OCI-LY1 (cell line): ENCODE measurements at regions not wholly inside any gene's neighbourhood (a gene's known extent, or its start where the extent isn't known, plus 50 kb on each side); places are given as distances from the start of the nearest gene placed in this dataset.

ENCODE experiments used
- H2AFZ ChIP-seq: fragments of 200-600 bp; sonication (generic), shearing (Covaris generic); 2 replicates; pipeline ENCODE4 v1.6.0; 2014; ENCODE audit warnings: antibody characterized with exemption, mild to moderate bottlenecking, low read length
- H3F3A ChIP-seq: fragments of 200-600 bp; sonication (generic), shearing (Covaris generic); 2 replicates; pipeline ENCODE4 v1.6.0; 2014; ENCODE audit warnings: mild to moderate bottlenecking, antibody characterized with exemption, low read length, moderate library complexity; ENCODE audit not compliant: insufficient read depth
- H3K27ac ChIP-seq: fragments of 200-600 bp; sonication (generic); 2 replicates; pipeline ENCODE4 v1.5.1; 2014; ENCODE audit warnings: low read length, mixed run types, mild to moderate bottlenecking, low read depth; ENCODE audit not compliant: poor library complexity, severe bottlenecking
- H3K27me3 ChIP-seq: fragments of 200-600 bp; sonication (generic); 2 replicates; pipeline ENCODE4 v1.6.0; 2014; ENCODE audit warnings: antibody characterized with exemption, mild to moderate bottlenecking, low read length, moderate library complexity; ENCODE audit not compliant: insufficient read depth
- H3K36me3 ChIP-seq: fragments of 200-600 bp; sonication (generic); 2 replicates; pipeline ENCODE4 v1.6.1; 2014; ENCODE audit warnings: mild to moderate bottlenecking, antibody characterized with exemption, low read length, moderate library complexity, mixed read lengths; ENCODE audit not compliant: insufficient read depth
- H3K4me1 ChIP-seq: fragments of 200-600 bp; sonication (generic); 2 replicates; pipeline ENCODE4 v1.5.1; 2014; ENCODE audit warnings: mild to moderate bottlenecking, low read length, moderate library complexity; ENCODE audit not compliant: insufficient read depth, severe bottlenecking
- H3K4me2 ChIP-seq: fragments of 200-600 bp; sonication (generic), shearing (Covaris generic); 2 replicates; pipeline ENCODE4 v1.6.1; 2014; ENCODE audit warnings: low read length
- H3K4me3 ChIP-seq: fragments of 200-600 bp; sonication (generic); 2 replicates; pipeline ENCODE4 v1.5.1; 2014; ENCODE audit warnings: low read length, low read depth, mild to moderate bottlenecking, mixed read lengths; ENCODE audit not compliant: poor library complexity, severe bottlenecking
- H3K79me2 ChIP-seq: fragments of 200-600 bp; shearing (Covaris generic); 2 replicates; pipeline ENCODE4 v1.6.1; 2016; ENCODE audit warnings: mixed run types, low read length, mixed read lengths; ENCODE audit not compliant: insufficient read depth
- H3K9ac ChIP-seq: fragments of 200-600 bp; sonication (generic), shearing (Covaris generic); 2 replicates; pipeline ENCODE4 v1.6.1; 2014; ENCODE audit warnings: mild to moderate bottlenecking, low read length, mixed read lengths
- H3K9me2 ChIP-seq: fragments of 200-600 bp; sonication (generic), shearing (Covaris generic); 2 replicates; pipeline ENCODE4 v1.6.1; 2014; ENCODE audit warnings: low read depth, mild to moderate bottlenecking, low read length, mixed read lengths
- H3K9me3 ChIP-seq: fragments of 200-600 bp; shearing (Covaris generic); 2 replicates; pipeline ENCODE4 v1.6.1; 2014; ENCODE audit warnings: low read length, mixed read lengths
- H4K20me1 ChIP-seq: fragments of 200-600 bp; sonication (generic), shearing (Covaris generic); 2 replicates; pipeline ENCODE4 v1.6.0; 2016; ENCODE audit warnings: mild to moderate bottlenecking, low read length; ENCODE audit not compliant: insufficient read depth
- EZH2 ChIP-seq: fragments of 200-600 bp; sonication (generic), shearing (Covaris generic); IDR thresholded peaks from 2 replicates; pipeline ENCODE4 v1.8.0; 2017; ENCODE audit warnings: borderline replicate concordance, mixed run types, mild to moderate bottlenecking, antibody characterized with exemption, low read length, moderate library complexity, mixed read lengths
- TF ChIP-seq, protein P1 (sequence below): fragments of 200-600 bp; sonication (generic), shearing (Covaris generic); IDR thresholded peaks from 2 replicates; pipeline ENCODE4 v1.5.1; 2017; ENCODE audit warnings: mild to moderate bottlenecking, antibody characterized with exemption, low read length, moderate library complexity, mixed read lengths

DNA sequence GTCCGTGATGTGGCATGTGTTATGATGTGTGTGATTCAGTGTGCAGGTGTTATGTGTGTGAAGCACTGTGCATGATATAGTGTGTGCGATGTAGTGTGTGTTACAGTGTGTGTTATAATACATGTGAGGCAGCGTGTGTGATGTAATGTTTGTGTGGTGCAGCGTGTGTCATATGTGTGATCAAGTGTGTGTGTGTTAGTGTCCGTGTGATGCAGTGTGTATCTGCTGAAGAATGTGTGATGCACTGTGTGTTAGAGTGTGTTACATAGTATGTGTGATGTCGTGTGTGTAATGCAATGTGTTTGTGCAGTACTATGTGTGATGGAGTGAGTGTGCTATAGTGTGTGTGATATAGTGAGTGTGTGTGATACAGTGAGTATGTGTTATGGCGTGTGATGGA, 182.8 kb upstream of the SOX11 start:
- no peaks in the 10 kb centered on the region for H3K27me3 ChIP-seq
- no peak for TF ChIP-seq EZH2
- TF ChIP-seq, protein P1, sequence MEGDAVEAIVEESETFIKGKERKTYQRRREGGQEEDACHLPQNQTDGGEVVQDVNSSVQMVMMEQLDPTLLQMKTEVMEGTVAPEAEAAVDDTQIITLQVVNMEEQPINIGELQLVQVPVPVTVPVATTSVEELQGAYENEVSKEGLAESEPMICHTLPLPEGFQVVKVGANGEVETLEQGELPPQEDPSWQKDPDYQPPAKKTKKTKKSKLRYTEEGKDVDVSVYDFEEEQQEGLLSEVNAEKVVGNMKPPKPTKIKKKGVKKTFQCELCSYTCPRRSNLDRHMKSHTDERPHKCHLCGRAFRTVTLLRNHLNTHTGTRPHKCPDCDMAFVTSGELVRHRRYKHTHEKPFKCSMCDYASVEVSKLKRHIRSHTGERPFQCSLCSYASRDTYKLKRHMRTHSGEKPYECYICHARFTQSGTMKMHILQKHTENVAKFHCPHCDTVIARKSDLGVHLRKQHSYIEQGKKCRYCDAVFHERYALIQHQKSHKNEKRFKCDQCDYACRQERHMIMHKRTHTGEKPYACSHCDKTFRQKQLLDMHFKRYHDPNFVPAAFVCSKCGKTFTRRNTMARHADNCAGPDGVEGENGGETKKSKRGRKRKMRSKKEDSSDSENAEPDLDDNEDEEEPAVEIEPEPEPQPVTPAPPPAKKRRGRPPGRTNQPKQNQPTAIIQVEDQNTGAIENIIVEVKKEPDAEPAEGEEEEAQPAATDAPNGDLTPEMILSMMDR = no peak
- no peak overlapping the region for H3K27ac ChIP-seq
- no peaks in the 10 kb centered on the region for H3F3A ChIP-seq
- no peaks in the 10 kb centered on the region for H3K36me3 ChIP-seq
- H3K4me3 ChIP-seq = no peak overlapping the region
- no peaks in the 10 kb centered on the region for H3K9me2 ChIP-seq
- H3K4me2 ChIP-seq = no peak overlapping the region
- H3K9me3 ChIP-seq = no peaks in the 10 kb centered on the region
- no peak overlapping the region for H3K9ac ChIP-seq
- no peaks in the 10 kb centered on the region for H3K79me2 ChIP-seq
- no peak overlapping the region for H2AFZ ChIP-seq
- no peaks in the 10 kb centered on the region for H3K4me1 ChIP-seq
- no peaks in the 10 kb centered on the region for H4K20me1 ChIP-seq

DNA sequence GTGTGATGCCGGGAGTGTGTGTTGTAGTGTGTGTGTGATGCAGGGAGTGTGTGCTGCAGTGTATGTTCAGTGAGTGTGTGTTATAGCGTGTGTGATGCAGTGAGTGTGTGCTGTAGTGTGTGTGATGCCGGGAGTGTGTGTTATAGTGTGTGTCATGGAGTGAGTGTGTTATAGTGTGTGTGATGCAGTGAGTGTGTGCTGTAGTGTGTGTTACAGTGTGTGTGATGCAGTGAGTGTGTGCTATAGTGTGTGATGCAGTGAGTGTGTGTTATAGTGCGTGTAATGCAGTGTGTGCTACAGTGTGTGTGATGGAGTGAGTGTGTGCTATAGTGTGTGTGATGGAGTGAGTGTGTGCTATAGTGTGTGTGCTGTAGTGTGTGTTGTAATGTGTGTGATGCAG, 182.1 kb upstream of the SOX11 start:
- no peaks in the 10 kb centered on the region for H4K20me1 ChIP-seq
- no peaks in the 10 kb centered on the region for H3K36me3 ChIP-seq
- TF ChIP-seq, protein P1 = no peak
- H3K4me3 ChIP-seq = no peak overlapping the region
- no peaks in the 10 kb centered on the region for H3K79me2 ChIP-seq
- H3K9me2 ChIP-seq = no peaks in the 10 kb centered on the region
- H3K9me3 ChIP-seq = no peaks in the 10 kb centered on the region
- H3K9ac ChIP-seq = no peak overlapping the region
- no peak overlapping the region for H3K27ac ChIP-seq
- no peak overlapping the region for H3K4me2 ChIP-seq
- no peaks in the 10 kb centered on the region for H3K27me3 ChIP-seq
- H3K4me1 ChIP-seq = no peaks in the 10 kb centered on the region
- H2AFZ ChIP-seq = no peak overlapping the region
- no peaks in the 10 kb centered on the region for H3F3A ChIP-seq

DNA sequence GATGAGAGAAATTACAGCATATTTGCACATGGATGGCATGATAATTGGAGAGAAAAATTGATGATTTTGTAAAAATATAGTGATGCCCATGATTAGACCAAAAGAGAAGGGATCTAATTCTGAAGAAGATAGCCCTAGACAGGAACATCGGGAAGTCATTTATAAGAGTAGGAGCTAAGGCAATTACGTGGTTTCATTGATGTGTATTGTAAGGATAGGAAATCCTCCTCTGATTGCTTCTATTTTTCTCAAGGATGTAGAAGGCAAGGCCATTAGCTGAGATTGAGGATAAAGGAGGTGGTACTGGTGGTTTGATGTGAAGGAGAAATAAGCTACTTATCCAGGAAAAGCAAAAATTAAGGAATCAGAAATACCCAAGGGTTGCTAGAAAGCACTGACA, 176.5 kb upstream of the SOX11 start:
- Histone ChIP-seq H4K20me1 (no peaks in the 10 kb centered on the region), H2AFZ (no peak overlapping the region)

More for the DNA sequence above, 176.5 kb upstream of the SOX11 start:
- Histone ChIP-seq H3K36me3 (no peaks in the 10 kb centered on the region), H3K27me3 (no peaks in the 10 kb centered on the region), H3K79me2 (no peaks in the 10 kb centered on the region), H3K4me3 (no peak overlapping the region), H3K9ac (no peak overlapping the region), H3K9me2 (no peaks in the 10 kb centered on the region), H3K4me2 (no peak overlapping the region), H3F3A (no peaks in the 10 kb centered on the region), H3K9me3 (no peaks in the 10 kb centered on the region), H3K4me1 (no peaks in the 10 kb centered on the region), H3K27ac (no peak overlapping the region)
- TF ChIP-seq, protein P1 = no peak
- TF ChIP-seq EZH2 = no peak
